ENCODE measurements at regions not wholly inside any gene's neighbourhood (a gene's known extent, or its start where the extent isn't known, plus 50 kb on each side); places are given as distances from the start of the nearest gene placed in this dataset.

- no peak overlapping the region for H3K27ac ChIP-seq
- no peak for TF ChIP-seq CTCF (conservative IDR thresholded peaks at IDR 0.05; ENCODE audit: low read depth)
- no peak for DNase-seq (ENCODE audit: low spot score)
- ChIA-PET POLR2A (ENCODE audit: low non-redundant PET) (no interaction called here), CTCF (no interaction called here)
These were observed 287.9 kb upstream of the CDIN1 start for GRCh38 chr15:36291501-36291900.

GRCh38 chr15:36294359-36294758 lies 285.1 kb upstream of the CDIN1 start:
- no peak for TF ChIP-seq CTCF (conservative IDR thresholded peaks at IDR 0.05; ENCODE audit: low read depth)
- no peak for DNase-seq (ENCODE audit: low spot score)
- no peak overlapping the region for H3K27ac ChIP-seq
- POLR2A ChIA-PET (ENCODE audit: low non-redundant PET) = no interaction called here
- CTCF ChIA-PET = no interaction called here

GRCh38 chr15:36301947-36302346 lies 277.5 kb upstream of the CDIN1 start:
- DNase-seq (ENCODE audit: low spot score) = no peak
- POLR2A ChIA-PET (ENCODE audit: low non-redundant PET) = no interaction called here
- no peak overlapping the region for H3K27ac ChIP-seq
- CTCF ChIA-PET = no interaction called here
- TF ChIP-seq CTCF (conservative IDR thresholded peaks at IDR 0.05; ENCODE audit: low read depth) = no peak

- POLR2A ChIA-PET (ENCODE audit: low non-redundant PET) = no interaction called here
- CTCF ChIA-PET = no interaction called here
- peak; percentile 6 for DNase-seq (ENCODE audit: low spot score)
- no peak for TF ChIP-seq CTCF (conservative IDR thresholded peaks at IDR 0.05; ENCODE audit: low read depth)
- no peak overlapping the region for H3K27ac ChIP-seq
These were observed 266.4 kb upstream of the CDIN1 start for GRCh38 chr15:36313021-36313420.

GRCh38 chr15:36313736-36314280 lies 265.6 kb upstream of the CDIN1 start:
- DNase-seq (ENCODE audit: low spot score) = no peak
- POLR2A ChIA-PET (ENCODE audit: low non-redundant PET) = no interaction called here
- no peak overlapping the region for H3K27ac ChIP-seq
- CTCF ChIA-PET = interaction anchor here (0.6 kb wide), 1 partner anchor 809 kb away, joined by 3 read pairs; no protein-coding TSS in a partner anchor
- TF ChIP-seq CTCF (conservative IDR thresholded peaks at IDR 0.05; ENCODE audit: low read depth) = no peak

- ChIA-PET POLR2A (ENCODE audit: low non-redundant PET) (no interaction called here), CTCF (no interaction called here)
- TF ChIP-seq CTCF (conservative IDR thresholded peaks at IDR 0.05; ENCODE audit: low read depth) = no peak
- DNase-seq (ENCODE audit: low spot score) = no peak
- H3K27ac ChIP-seq = no peak overlapping the region
These were observed 263.8 kb upstream of the CDIN1 start for GRCh38 chr15:36315649-36316048.

- no peak overlapping the region for H3K27ac ChIP-seq
- no peak for DNase-seq (ENCODE audit: low spot score)
- ChIA-PET CTCF (no interaction called here), POLR2A (ENCODE audit: low non-redundant PET) (no interaction called here)
- TF ChIP-seq CTCF (conservative IDR thresholded peaks at IDR 0.05; ENCODE audit: low read depth) = no peak
These were observed 255.8 kb upstream of the CDIN1 start for GRCh38 chr15:36323615-36324014.
